ENCODE measurements at regions not wholly inside any gene's neighbourhood (a gene's known extent, or its start where the extent isn't known, plus 50 kb on each side); places are given as distances from the start of the nearest gene placed in this dataset.

DNA sequence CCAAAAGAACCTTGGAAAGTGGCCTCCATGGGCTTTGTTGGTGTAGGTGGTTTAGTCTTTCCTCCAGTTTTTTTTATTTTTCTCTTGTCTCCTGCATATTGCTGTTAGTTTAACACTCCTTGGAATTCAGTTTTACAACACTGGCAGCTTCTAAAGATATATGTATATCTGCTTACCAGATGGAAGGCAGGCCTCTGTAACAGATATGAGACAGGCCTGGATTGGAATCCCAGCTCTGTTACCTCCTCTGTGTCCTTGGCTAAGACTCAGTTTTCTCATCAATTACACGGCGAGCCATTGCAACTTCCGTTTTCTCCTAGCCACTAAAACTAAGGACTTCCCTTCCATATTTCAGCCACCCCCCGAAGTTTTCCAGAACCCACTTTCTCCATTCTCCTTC lies 133.4 kb upstream of the SMAD1 start:
- H3K4me3 ChIP-seq (ENCODE audit: low read depth, low read length) = no peak overlapping the region
- TF ChIP-seq, protein P1, sequence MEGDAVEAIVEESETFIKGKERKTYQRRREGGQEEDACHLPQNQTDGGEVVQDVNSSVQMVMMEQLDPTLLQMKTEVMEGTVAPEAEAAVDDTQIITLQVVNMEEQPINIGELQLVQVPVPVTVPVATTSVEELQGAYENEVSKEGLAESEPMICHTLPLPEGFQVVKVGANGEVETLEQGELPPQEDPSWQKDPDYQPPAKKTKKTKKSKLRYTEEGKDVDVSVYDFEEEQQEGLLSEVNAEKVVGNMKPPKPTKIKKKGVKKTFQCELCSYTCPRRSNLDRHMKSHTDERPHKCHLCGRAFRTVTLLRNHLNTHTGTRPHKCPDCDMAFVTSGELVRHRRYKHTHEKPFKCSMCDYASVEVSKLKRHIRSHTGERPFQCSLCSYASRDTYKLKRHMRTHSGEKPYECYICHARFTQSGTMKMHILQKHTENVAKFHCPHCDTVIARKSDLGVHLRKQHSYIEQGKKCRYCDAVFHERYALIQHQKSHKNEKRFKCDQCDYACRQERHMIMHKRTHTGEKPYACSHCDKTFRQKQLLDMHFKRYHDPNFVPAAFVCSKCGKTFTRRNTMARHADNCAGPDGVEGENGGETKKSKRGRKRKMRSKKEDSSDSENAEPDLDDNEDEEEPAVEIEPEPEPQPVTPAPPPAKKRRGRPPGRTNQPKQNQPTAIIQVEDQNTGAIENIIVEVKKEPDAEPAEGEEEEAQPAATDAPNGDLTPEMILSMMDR (IDR thresholded peaks at IDR 0.05; ENCODE audit: low read depth, low read length) = no peak

DNA sequence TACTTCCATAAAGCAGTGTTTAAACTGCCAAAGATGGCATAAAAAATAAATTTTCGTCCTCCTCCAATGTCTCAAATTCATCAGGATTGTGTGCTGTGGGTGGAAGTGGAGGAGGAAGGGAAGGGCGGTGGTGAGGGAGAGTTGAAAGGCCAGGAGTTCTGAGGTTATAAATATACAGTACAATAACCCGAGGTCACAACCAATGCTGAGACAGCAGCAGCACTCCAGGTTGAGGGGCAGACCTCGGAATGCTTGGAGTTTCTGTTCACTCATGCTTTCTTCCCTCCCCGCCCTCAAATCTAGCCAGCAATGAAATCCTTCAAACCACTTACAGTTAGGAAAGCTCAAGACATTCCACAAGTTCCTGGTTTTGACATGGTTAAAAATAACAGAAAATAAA lies 134.0 kb upstream of the SMAD1 start:
- TF ChIP-seq, protein P1 (IDR thresholded peaks at IDR 0.05; ENCODE audit: low read depth, low read length) = no peak
- no peak overlapping the region for H3K4me3 ChIP-seq (ENCODE audit: low read depth, low read length)

DNA sequence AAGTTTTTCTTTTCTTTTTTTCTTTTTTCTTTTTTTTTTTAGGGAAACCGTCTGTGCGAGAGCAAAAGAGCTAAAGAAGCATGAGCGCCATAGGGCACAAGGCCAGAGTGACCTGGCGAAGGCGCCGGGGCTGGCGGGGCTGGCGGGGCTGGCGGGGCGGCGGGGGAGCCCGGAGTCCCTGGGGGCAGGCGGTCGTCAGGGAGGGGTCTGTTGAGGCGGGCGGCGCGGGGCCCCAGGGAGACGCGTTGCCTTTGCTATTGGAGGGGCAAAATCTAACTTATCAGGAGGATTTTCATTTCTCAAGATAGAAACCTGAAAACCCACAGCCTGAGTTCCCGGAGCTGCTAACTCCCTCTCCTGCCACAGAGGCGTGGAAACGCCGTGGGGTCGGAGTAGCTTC lies 135.6 kb upstream of the SMAD1 start:
- H3K4me3 ChIP-seq (ENCODE audit: low read depth, low read length) = no peak overlapping the region
- TF ChIP-seq, protein P1 (IDR thresholded peaks at IDR 0.05; ENCODE audit: low read depth, low read length) = no peak

DNA sequence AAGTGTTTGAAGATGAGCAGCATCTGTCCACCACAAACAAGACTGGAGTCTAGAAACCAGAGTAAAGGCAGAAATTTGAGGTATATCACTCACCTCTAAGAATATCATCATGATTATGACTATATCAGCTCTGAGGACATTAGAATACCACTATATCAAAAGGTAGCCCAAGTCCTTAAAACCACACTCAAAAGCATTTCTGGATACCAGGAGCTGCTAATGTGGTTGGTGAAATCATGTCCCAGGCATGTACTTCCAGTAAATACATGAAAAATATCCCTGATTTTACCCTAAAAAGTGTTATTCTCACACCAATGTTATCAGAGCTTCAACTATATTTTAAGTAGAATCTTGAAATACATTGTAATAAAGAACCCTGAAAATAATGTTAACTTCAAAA lies 136.3 kb upstream of the SMAD1 start:
- no peak overlapping the region for H3K4me3 ChIP-seq (ENCODE audit: low read depth, low read length)
- TF ChIP-seq, protein P1 (IDR thresholded peaks at IDR 0.05; ENCODE audit: low read depth, low read length) = no peak

DNA sequence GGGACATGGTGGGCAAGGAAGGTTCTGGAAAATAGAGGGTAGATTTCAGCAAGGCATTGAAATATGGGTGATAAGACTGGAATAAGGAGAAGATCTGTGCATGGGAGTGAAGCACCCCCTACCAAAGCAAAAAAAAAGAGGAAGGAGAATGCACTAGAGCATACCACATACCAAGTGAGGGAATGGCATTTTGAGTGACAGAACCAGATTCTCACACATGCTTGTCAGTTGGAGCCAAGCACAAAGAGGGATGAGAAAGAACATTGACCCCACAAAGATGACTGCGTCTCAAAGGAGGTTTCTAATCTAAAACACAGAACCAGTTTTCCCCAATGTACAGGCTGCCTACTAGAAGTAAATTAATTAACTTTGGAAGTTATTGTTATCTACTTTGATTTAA lies 140.3 kb upstream of the SMAD1 start:
- H3K4me3 ChIP-seq (ENCODE audit: low read depth, low read length) = no peak overlapping the region
- TF ChIP-seq, protein P1 (IDR thresholded peaks at IDR 0.05; ENCODE audit: low read depth, low read length) = no peak

DNA sequence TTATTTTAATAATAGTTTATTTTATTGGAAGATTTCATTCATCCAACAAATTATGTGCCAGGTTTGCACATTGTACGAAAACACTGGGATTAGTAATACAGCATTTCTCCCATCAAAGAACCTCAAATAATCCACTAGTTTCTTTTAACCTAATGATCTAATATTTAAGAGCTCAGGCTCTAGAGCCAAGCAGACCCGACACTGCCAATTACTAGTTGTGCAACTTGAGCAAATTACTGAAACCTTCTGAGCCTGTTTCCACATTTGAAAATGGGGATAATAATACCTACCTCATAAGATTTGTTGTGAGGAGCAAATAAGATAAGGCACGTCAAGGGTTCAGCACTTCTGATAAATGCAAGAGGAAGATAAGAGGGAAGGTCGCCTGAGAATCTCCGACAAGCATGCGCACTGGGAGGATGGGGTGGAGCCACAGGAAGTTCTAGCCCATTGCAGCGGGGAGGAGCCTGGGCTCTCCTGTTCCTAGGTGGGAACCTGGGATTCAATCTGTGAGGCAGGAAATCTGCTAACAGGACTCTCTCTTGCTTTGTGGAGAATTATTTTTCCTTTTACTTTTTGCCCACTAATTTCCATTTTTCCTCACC lies 141.5 kb upstream of the SMAD1 start:
- H3K4me3 ChIP-seq (ENCODE audit: low read depth, low read length) = no peak overlapping the region
- TF ChIP-seq, protein P1 (IDR thresholded peaks at IDR 0.05; ENCODE audit: low read depth, low read length) = no peak

DNA sequence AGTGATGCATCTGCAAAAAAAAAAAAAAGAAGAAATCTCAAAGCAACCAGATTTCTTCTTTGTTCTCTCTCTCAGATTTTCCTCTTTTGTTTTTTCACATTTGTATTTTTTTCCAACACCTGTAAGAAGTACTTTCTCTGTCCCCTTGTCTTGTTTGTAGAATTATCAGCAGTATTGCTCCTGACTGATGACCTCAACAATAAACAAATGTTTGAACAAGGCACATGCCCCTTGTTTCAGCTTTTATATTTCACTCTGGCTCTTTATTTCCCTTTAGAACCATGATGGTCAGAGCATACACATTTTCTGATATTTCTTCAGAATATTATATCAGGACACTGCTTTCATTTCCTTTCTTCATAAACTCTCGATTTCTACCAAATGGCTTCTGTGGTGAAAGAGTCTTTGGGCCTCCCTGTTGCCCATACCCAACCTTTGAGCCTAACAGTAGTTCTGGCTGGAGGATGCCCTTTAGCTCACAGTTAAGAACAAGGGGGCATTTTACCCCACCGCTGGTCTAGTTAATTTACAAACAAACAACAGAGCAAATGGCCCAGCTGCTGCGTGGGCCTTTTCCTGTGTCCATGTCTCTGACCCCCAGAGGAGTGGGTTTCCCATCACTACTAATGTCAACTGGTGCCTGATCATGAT lies 142.5 kb upstream of the SMAD1 start:
- no peak overlapping the region for H3K4me3 ChIP-seq (ENCODE audit: low read depth, low read length)
- TF ChIP-seq, protein P1 (IDR thresholded peaks at IDR 0.05; ENCODE audit: low read depth, low read length) = no peak

Measured in WI38 (cell line).